ENCODE measurements at regions not wholly inside any gene's neighbourhood (a gene's known extent, or its start where the extent isn't known, plus 50 kb on each side); places are given as distances from the start of the nearest gene placed in this dataset.

- Mint-ChIP-seq H3K36me3 (peaks cover 23% of the 10 kb centered on the region), H3K27me3 (ENCODE audit: low read depth) (peaks cover 5% of the 10 kb centered on the region), H3K4me3 (no peak overlapping the region), H3K9me3 (peaks cover 48% of the 10 kb centered on the region), H3K27ac (no peak overlapping the region), H3K4me1 (peaks cover 15% of the 10 kb centered on the region)
- DNase-seq (ENCODE audit: low spot score): no peak
- ATAC-seq: no peak
- POLR2A ChIA-PET: no interaction called here
- TF ChIP-seq PRDM15 (CRISPR knock-in tag; IDR thresholded peaks at IDR 0.05) (no peak), KAT7 (CRISPR knock-in tag; IDR thresholded peaks at IDR 0.05; ENCODE audit: borderline replicate concordance) (no peak), NFYB (CRISPR knock-in tag; conservative IDR thresholded peaks at IDR 0.05; ENCODE audit: low read depth) (no peak), GTF2I (CRISPR knock-in tag; conservative IDR thresholded peaks at IDR 0.05) (no peak), TEAD4 (CRISPR knock-in tag; IDR thresholded peaks at IDR 0.05) (no peak), ZNF121 (CRISPR knock-in tag; IDR thresholded peaks at IDR 0.05) (no peak), ZNF138 (CRISPR knock-in tag; conservative IDR thresholded peaks at IDR 0.05) (no peak), ATF6 (CRISPR knock-in tag; IDR thresholded peaks at IDR 0.05) (no peak), CDX4 (CRISPR knock-in tag; IDR thresholded peaks at IDR 0.05; ENCODE audit: borderline replicate concordance) (no peak), TEAD1 (CRISPR knock-in tag; IDR thresholded peaks at IDR 0.05) (no peak), ARID4B (CRISPR knock-in tag; IDR thresholded peaks at IDR 0.05; ENCODE audit: borderline replicate concordance) (no peak), CBFB (CRISPR knock-in tag; IDR thresholded peaks at IDR 0.05; ENCODE audit: low read depth) (no peak), ESRRA (CRISPR knock-in tag; IDR thresholded peaks at IDR 0.05; ENCODE audit: borderline replicate concordance) (no peak), ZNF232 (CRISPR knock-in tag; IDR thresholded peaks at IDR 0.05) (no peak)
- TF ChIP-seq, protein P1, sequence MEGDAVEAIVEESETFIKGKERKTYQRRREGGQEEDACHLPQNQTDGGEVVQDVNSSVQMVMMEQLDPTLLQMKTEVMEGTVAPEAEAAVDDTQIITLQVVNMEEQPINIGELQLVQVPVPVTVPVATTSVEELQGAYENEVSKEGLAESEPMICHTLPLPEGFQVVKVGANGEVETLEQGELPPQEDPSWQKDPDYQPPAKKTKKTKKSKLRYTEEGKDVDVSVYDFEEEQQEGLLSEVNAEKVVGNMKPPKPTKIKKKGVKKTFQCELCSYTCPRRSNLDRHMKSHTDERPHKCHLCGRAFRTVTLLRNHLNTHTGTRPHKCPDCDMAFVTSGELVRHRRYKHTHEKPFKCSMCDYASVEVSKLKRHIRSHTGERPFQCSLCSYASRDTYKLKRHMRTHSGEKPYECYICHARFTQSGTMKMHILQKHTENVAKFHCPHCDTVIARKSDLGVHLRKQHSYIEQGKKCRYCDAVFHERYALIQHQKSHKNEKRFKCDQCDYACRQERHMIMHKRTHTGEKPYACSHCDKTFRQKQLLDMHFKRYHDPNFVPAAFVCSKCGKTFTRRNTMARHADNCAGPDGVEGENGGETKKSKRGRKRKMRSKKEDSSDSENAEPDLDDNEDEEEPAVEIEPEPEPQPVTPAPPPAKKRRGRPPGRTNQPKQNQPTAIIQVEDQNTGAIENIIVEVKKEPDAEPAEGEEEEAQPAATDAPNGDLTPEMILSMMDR (IDR thresholded peaks at IDR 0.05): no peak
- CTCF ChIA-PET: no interaction called here
Measured at GRCh38 chr17:5950878-5951277, 119.3 kb upstream of the WSCD1 start.
